SK-N-MC (cell line): ENCODE measurements at regions not wholly inside any gene's neighbourhood (a gene's known extent, or its start where the extent isn't known, plus 50 kb on each side); places are given as distances from the start of the nearest gene placed in this dataset.

Experiments
- DNase-seq: peaks from one replicate; pipeline ENCODE4 v3.0.0-alpha.2; 2011; ENCODE audit warnings: low read depth, low spot score
- H3K27ac ChIP-seq: fragments of 200-600 bp; sonication (generic); 2 replicates; pipeline ENCODE4 v1.5.1; 2016; ENCODE audit warnings: mixed run types
- H3K36me3 ChIP-seq: fragments of 200-600 bp; sonication (generic); 2 replicates; pipeline ENCODE4 v1.6.1; 2017; ENCODE audit warnings: antibody characterized with exemption, low read length, mixed read lengths; ENCODE audit not compliant: insufficient read depth
- H3K4me3 ChIP-seq: fragments of 200-600 bp; sonication (generic); 2 replicates; pipeline ENCODE4 v1.5.1; 2016
- H3K9ac ChIP-seq: fragments of 200-600 bp; sonication (generic); 2 replicates; pipeline ENCODE4 v1.8.0; 2017; ENCODE audit warnings: mixed run types, mixed read lengths; ENCODE audit not compliant: insufficient read length
- H3K9me3 ChIP-seq: fragments of 200-600 bp; sonication (generic); 2 replicates; pipeline ENCODE4 v1.6.1; 2017; ENCODE audit warnings: low read depth, mild to moderate bottlenecking, antibody characterized with exemption, low read length, moderate library complexity, mixed read lengths
- EZH2 ChIP-seq: fragments of 200-600 bp; sonication (generic); IDR thresholded peaks from one replicate; pipeline ENCODE4 v1.6.1; 2017; ENCODE audit warnings: antibody characterized with exemption
- FOXP2 ChIP-seq: optimal IDR thresholded peaks from 2 replicates; pipeline ENCODE3; 2011; ENCODE audit warnings: mild to moderate bottlenecking, moderate library complexity; ENCODE audit not compliant: insufficient read depth; ENCODE audit errors: extremely low read length, control extremely low read depth
- POLR2AphosphoS5 ChIP-seq: IDR thresholded peaks from 2 replicates; pipeline ENCODE4 v1.6.1; 2012; ENCODE audit warnings: mild to moderate bottlenecking, low read depth, low read length, borderline replicate concordance

- Histone ChIP-seq H3K9ac (no peak overlapping the region), H3K4me3 (no peak overlapping the region), H3K27ac (no peak overlapping the region), H3K9me3 (no peaks in the 10 kb centered on the region), H3K36me3 (no peaks in the 10 kb centered on the region)
- TF ChIP-seq POLR2AphosphoS5: no peak
- TF ChIP-seq EZH2: no peak
- TF ChIP-seq FOXP2: no peak
- DNase-seq: no peak
These were observed 236.8 kb upstream of the FAM98A start for GRCh38 chr2:33835911-33836310.

GRCh38 chr2:33822964-33823363 lies 223.9 kb upstream of the FAM98A start:
- no peaks in the 10 kb centered on the region for H3K36me3 ChIP-seq
- no peak overlapping the region for H3K9ac ChIP-seq
- TF ChIP-seq POLR2AphosphoS5 (no peak), FOXP2 (no peak), EZH2 (no peak)
- no peak for DNase-seq
- H3K4me3 ChIP-seq: no peak overlapping the region
- no peak overlapping the region for H3K27ac ChIP-seq
- no peaks in the 10 kb centered on the region for H3K9me3 ChIP-seq

- H3K9me3 ChIP-seq: no peaks in the 10 kb centered on the region
- no peak for TF ChIP-seq EZH2
- TF ChIP-seq POLR2AphosphoS5: no peak
- TF ChIP-seq FOXP2: no peak
- H3K27ac ChIP-seq: no peak overlapping the region
- H3K36me3 ChIP-seq: no peaks in the 10 kb centered on the region
- no peak overlapping the region for H3K4me3 ChIP-seq
- no peak overlapping the region for H3K9ac ChIP-seq
- DNase-seq: no peak
These were observed 213.6 kb upstream of the FAM98A start for GRCh38 chr2:33812707-33813106.

GRCh38 chr2:33810046-33810835 lies 211.1 kb upstream of the FAM98A start:
- Histone ChIP-seq H3K27ac (peak overlapping the region; percentile 94), H3K36me3 (no peaks in the 10 kb centered on the region), H3K4me3 (peak overlapping the region; percentile 30; the same call in 1 of the 2 replicates), H3K9ac (peak overlapping the region; percentile 25), H3K9me3 (no peaks in the 10 kb centered on the region)
- TF ChIP-seq POLR2AphosphoS5 (no peak), FOXP2 (no peak), EZH2 (no peak)
- DNase-seq: no peak

- no peak for TF ChIP-seq EZH2
- TF ChIP-seq POLR2AphosphoS5: no peak
- TF ChIP-seq FOXP2: no peak
- no peaks in the 10 kb centered on the region for H3K36me3 ChIP-seq
- DNase-seq: no peak
These were observed 206.9 kb upstream of the FAM98A start for GRCh38 chr2:33806041-33806440.

GRCh38 chr2:33804155-33804554 lies 205.1 kb upstream of the FAM98A start:
- DNase-seq: no peak
- Histone ChIP-seq H3K9ac (no peak overlapping the region), H3K9me3 (no peaks in the 10 kb centered on the region), H3K4me3 (no peak overlapping the region), H3K27ac (peak overlapping the region; percentile 11; the same call in 1 of the 2 replicates), H3K36me3 (no peaks in the 10 kb centered on the region)
- TF ChIP-seq EZH2 (no peak), POLR2AphosphoS5 (no peak), FOXP2 (no peak)

More at GRCh38 chr2:33806041-33806440, 206.9 kb upstream of the FAM98A start:
- no peak overlapping the region for H3K9ac ChIP-seq
- no peaks in the 10 kb centered on the region for H3K9me3 ChIP-seq
- no peak overlapping the region for H3K4me3 ChIP-seq
- no peak overlapping the region for H3K27ac ChIP-seq

GRCh38 chr2:33796511-33796910 lies 197.4 kb upstream of the FAM98A start:
- TF ChIP-seq EZH2 (no peak), POLR2AphosphoS5 (no peak), FOXP2 (no peak)
- H3K27ac ChIP-seq: no peak overlapping the region
- no peaks in the 10 kb centered on the region for H3K9me3 ChIP-seq
- H3K4me3 ChIP-seq: no peak overlapping the region
- H3K36me3 ChIP-seq: no peaks in the 10 kb centered on the region
- DNase-seq: no peak
- H3K9ac ChIP-seq: no peak overlapping the region

GRCh38 chr2:33791625-33792024 lies 192.5 kb upstream of the FAM98A start:
- no peak for DNase-seq
- no peak overlapping the region for H3K4me3 ChIP-seq
- H3K9ac ChIP-seq: no peak overlapping the region
- TF ChIP-seq FOXP2 (no peak), EZH2 (no peak), POLR2AphosphoS5 (no peak)
- H3K27ac ChIP-seq: no peak overlapping the region
- no peaks in the 10 kb centered on the region for H3K9me3 ChIP-seq
- H3K36me3 ChIP-seq: no peaks in the 10 kb centered on the region
